Limb (tissue), 2 donors: ENCODE measurements at regions not wholly inside any gene's neighbourhood (a gene's known extent, or its start where the extent isn't known, plus 50 kb on each side); places are given as distances from the start of the nearest gene placed in this dataset.

ENCODE experiments used
- DNase-seq, 2 donors: peaks; one replicate each; pipeline ENCODE4 v3.0.0-alpha.2; 2016; ENCODE audit errors: extremely low spot score in 2 of 2

- no peak for DNase-seq
These were observed 992.2 kb upstream of the PIK3C3 start for GRCh38 chr18:40962784-40963183.

DNA sequence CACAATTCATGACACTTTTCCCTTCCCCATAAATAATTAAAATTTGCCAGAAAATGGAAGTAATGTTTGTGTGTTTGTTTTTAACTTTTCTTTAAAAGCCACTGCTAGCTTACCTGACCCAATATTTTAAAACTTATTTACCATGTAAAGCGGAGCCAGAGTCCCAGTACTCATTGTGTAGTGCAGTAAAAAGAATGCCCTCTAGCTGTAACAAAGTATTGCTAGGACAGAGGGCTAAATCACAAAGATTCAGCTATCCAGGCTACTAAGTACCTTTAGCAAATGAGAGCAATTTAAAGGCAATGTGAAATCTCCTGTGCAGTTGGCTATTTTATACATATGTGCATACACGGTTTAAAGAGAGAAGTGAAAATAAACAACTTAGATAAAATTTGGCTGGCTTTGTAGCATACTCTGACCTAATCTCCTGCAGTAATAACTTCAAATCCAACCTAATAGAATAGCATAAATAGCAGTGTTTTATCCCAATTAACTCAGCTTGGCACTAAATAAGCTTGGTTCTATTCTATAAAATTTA, 997.4 kb upstream of the PIK3C3 start:
- DNase-seq: no peak

- DNase-seq: no peak
These were observed 998.8 kb upstream of the PIK3C3 start for GRCh38 chr18:40956213-40956612.

- no peak for DNase-seq
These were observed 999.7 kb upstream of the PIK3C3 start for GRCh38 chr18:40955351-40955750.

DNA sequence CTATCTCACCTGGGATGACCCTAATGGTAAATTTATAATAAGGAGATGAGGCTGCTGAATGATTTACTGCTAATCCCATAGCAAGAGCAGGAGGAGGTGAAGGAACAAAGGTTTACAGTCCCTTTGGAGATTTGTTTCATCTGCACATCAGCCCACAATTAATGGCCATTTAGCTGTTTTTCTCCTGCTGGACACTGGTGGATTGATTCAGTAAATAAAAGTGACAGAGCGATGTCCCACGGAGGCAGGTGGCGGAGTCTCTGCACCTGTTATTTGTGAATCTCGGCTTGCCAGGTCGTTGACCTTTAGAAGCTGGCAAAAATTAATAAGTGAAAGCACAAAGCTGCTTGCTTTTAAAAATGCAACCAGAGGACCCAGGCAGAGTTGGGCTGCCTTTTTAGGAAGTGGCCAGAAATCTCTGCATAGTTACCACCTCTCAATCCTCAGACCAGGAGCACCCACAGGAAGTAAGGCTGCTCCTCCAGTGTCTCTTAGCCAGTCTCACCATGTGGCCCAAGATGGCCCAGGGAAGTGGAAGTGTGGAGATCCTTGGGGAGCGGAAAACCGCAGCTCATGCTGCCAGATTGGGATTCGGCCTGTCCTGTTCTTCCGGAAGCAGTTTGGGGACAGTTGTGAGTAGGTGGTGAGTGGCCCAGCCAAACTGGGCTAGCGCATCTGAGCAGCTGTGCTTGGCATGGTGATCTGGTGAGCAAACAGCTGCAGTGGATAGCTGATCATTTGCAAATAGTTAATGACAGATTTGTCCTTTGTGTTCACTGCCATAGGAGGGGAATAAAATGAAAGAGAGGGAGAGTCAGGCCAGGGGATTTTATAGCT, 1005.7 kb upstream of the PIK3C3 start:
- DNase-seq: no peak

DNA sequence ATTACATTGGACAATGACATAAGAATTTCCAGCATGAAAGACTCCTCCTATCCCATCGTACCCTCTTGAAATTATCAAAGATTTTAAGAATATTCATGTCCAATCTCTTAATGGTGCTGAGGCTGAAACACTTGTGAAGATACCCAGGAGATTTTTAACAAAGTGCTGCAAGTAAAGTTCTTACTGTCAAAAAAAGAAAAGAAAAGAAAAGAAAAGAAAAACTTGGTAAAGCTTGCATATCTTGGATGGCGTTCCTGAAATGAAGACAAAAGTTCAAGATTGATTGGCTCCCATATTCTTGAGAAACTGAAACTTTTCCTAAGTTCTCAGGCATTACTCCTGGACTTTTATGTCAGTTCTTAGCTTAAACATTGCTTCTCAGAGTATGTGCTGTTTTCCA, 1010.5 kb upstream of the PIK3C3 start:
- DNase-seq: no peak

DNA sequence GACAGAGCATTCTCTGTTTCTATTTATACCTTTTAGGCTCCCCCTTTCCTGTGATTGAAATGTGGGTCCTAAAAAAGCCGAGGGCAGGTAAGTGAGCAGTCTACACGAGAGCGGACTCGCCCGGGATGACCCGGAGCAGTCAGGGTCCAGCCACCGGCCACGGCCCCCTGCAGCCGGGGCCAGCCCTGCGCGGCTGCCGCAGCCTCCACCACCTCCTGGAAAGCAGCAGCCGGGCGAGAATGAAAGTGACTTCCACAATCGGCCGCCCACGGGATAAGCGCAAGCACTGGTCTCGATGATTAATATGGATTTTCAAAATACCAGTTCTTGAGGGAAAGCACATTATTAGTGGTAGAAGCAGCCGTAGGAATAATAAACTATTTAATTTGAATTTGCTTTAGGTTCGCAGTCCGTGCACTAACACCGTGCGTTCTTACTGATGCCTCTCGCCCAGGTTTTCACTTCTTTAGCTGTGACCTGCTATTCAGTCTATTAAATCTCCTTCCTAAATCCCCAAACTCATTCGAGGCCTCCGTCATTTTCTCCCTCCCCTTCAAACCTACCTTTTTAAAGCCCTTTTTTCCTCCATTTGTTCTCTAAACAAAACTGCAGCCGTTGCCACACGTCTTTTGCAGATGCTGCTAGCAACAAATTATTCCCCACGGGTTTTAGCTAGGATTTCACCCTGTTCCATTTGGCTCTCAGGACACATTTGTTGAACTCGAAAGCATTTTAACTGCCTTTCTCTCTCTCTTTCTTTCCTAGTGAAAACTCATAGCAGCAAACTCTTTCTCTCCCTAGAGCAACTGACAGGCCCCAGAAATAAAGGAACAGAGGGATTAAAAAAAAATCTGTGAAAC, 1015.1 kb upstream of the PIK3C3 start:
- no peak for DNase-seq

- DNase-seq: no peak
These were observed 1016.4 kb upstream of the PIK3C3 start for GRCh38 chr18:40938615-40939014.

- no peak for DNase-seq
These were observed 1017.6 kb upstream of the PIK3C3 start for GRCh38 chr18:40937386-40937785.

- no peak for DNase-seq
These were observed 1019.6 kb upstream of the PIK3C3 start for GRCh38 chr18:40935423-40935822.

DNA sequence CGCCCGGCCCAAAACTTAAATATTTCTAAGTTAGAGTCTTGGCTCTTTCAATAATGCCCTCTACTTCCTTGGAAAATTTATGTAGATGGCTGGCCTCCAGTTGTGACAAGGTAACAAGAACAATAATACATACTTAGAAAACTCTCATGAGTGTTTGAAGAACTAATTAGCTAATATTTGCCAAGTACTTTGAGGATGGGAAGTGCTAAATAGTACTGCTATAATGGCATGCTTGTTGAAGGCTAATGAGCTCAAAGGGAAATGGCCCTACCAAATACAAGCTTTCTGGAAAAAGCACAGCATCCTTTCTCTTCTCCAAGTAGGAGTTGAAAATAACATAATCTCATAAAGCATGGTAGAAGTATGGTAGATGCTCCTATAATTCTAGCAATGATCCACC, 1022.2 kb upstream of the PIK3C3 start:
- DNase-seq: no peak

DNA sequence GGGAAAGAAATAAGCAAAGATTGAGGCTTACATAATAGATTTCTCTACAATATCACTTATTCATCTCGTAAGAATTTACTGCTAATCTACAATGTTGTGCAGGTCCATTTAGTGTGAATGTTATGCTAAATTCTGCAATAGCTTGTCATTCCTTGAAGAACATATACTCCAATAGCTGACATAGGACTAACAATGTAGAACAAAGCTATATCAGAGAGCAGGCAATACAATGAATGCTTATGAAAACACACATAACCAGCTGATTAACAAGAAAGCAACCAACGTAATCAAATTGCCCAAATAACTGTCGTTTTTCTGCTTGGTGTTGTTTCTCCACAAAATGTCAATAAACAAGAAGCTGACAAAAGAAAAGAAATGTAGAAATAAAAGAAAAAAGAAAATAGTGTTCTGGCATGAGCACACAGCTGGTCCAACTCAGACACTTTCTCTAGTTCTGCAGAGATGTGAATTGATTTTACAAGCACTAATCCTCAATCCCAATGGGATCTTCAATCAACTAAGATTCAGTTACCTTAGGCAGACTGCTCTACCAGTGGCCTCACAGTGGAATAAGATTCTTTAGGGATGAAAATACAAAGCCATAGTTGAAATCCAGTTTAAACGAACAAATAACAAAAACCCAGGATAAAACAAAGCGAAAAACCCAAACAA, 1024.7 kb upstream of the PIK3C3 start:
- no peak for DNase-seq

DNA sequence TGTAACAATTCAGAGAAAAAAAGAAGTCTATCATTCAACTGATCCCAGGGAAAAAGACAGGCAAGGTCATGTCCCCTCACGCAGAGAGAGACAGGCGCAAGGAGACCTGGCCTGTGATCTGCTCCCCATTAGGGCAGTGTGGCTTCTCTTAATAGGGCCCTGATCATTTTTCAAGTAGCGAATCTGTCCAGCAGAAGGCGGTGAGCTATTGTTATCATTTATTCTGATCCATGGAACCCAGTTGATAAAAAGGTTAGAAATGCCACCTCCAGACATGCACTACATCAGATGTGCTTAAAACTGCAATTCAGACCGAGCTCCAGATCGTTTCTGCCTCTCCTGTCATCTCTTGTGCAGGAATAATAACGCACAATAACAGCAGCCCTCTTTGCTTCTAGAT, 1025.6 kb upstream of the PIK3C3 start:
- no peak for DNase-seq

DNA sequence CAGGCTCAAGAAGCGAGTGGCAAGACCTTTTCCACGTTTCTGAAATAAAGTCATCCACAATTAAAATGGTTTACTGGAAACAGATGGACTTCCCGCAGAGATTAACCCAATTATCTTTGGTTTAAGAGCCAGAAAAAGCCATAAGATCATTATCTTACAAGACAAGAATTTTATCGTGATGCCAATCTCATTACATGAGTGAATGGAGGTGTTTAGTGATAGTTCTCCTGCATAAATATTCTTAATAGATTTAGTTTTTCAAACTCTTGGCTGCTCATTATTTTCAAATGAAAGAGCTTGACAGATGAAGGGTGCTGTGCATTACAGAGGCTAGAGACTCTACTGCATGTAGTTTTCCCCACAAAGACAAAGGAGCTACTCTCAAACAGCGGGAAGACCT, 1028.4 kb upstream of the PIK3C3 start:
- DNase-seq: no peak

- DNase-seq: no peak
These were observed 1029.9 kb upstream of the PIK3C3 start for GRCh38 chr18:40925071-40925541.

DNA sequence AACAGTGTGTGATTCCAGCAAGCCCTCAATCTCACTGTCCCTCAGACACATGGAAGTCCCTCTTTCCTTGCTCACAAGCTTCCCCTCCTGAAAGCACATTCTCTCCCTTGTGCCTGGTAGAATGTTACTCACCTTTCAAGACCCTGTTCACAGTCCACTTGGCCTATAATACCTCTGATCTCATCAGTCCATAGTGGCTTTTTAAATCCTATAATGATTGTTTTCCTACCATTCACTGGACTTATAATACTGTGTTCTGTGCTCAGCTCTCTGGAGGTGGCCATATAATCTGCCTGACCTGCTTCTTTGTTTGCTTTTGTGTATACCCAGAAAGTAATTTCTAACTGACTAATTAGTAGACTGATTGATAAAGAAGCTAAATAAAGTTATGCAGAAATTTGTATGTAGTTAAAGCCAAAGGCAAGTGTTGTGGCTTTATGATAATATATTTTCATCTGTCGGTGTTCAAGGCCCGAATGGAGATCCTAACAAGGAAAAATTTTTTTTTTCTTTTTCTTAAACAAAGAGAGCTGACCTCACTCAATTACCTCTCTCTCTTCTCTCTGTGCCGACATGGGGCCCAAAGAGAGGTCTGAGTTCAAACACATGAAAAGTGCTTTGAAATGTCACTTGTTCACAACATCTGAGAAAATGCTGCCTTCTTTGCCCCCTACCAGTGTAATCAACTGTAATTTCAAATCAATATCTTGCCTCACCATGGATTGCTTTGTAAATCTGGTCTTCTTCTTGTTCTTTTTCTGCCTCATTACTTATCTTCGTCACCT, 1033.0 kb upstream of the PIK3C3 start:
- no peak for DNase-seq

DNA sequence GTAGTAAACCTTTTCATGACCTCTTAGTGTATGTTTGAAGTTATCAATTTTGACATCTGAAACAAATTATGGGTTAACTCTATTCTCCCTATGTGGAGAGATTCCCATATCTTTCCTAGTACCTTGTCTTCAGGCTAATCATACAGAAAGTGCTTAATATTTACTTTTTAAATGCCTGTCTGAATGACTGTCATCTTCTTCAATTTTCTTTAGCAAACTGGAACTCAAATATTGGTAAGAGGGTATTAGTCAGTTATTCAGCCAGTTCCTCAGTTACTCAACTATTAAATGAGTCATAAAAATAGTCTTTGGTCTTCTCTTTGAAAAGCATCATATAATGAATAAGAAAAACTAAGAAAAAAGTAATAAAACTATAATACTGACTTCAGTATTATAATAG, 1038.0 kb upstream of the PIK3C3 start:
- DNase-seq: no peak

DNA sequence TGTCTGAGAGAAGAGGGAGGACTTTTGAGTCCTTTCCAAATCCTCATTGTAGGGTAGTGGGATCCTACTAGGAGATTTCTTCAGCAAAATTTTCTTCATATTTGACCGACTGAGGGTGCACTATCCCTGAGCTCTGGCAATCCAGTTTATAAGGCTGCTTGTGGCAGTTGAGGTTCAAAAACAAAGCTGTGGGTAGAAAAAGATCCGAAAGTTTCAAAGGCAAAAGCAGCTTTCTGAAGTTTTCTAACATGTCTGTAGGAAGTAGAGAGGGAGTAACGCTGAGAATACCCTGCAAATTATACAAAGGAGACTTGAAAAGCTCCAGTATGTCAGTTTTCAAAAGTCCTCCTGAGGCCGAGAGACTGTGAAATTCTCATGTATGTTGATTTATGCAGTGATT, 1039.3 kb upstream of the PIK3C3 start:
- no peak for DNase-seq

DNA sequence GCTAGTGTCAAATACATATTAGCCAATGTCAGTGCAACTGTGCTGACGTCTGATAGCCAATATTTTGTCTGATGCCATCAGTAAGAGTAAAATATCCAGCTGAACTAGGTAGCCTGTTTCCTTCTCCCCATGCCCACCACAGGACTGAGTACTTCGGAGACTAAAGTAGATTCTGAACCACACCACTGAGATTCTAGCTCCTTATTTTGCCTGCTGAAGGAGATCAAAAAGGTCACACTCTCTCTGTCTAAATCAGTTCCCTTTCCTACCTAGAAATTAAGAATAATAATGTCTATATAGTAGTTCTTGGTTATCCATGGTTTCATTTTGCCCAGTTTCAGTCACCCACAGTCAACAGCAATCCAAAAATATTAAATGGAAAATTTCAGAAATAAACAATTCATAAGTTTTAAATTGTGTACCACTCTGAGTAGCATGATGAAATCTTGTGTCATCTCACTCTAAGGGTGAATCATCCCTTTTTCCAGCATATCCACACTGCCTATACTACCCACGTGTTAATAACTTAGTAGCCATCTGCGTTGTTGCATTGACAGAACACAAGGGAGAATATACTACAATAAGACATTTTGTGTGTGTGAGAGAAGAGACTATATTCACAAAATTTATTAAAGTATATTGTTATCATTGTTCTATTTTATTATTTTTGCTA, 1043.3 kb upstream of the PIK3C3 start:
- DNase-seq: no peak

DNA sequence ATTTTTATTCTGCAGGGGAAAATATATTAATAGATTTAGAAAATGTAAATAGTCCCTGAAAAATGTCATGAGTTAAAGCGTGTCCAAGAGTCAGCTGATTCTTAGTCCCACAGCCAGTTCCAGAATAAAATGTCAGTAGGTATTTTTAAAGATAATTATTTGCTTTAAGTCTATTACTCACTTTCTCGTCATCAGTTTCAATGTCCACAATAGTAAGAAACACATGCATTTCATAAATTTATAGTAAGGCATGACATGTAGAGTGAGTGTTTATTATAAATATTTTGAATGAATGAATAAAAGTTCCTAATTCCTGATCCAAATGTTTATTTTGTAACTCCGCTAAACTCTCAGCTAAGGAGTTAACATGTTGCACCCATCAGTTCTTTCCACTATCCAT, 1044.0 kb upstream of the PIK3C3 start:
- DNase-seq: no peak
